ENCODE measurements at regions not wholly inside any gene's neighbourhood (a gene's known extent, or its start where the extent isn't known, plus 50 kb on each side); places are given as distances from the start of the nearest gene placed in this dataset.
"Not testable (repeated sequence)": the region's sequence is repeated elsewhere in the genome, so short reads cannot be mapped to it uniquely, and the experiment has no call there.

DNA sequence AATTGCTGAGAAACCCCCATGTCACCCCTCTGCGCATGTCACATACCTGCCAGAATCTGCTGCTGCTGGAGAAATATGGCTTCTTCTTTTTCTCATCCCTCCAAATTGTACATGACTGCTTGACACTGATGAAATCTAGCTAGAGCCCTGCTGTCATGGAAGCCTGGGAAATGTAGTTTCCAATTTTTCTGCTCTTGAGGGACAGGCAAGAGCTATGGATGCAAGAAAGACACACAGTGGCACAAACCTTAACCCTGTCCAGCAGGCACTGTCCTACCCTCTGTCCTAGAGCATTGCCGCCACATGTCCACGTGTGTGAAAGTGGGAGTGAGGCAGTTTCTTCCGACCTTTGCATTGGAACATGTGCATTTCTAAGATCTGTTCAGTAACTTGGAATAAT, 255.5 kb upstream of the SEMA6A start:
- no peak for DNase-seq

DNA sequence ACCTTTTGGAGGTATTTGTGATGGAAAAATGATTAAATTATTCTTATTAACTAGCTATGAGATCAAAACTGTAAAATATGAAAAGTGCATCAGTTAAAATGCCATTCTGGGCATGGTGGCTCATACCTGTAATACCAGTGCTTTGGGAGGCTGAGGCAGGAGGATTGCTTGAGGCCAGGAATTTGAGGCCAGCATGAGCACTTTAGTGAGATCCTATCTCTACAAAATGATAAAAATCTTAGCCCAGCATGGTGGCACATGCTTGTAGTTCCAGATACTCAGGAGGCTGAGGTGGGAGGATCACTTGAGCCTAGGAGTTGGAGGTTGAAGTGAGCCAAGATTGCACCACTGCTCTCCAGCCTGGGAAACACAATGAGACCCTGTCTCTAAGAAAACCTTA, 252.5 kb upstream of the SEMA6A start:
- no peak for DNase-seq

DNA sequence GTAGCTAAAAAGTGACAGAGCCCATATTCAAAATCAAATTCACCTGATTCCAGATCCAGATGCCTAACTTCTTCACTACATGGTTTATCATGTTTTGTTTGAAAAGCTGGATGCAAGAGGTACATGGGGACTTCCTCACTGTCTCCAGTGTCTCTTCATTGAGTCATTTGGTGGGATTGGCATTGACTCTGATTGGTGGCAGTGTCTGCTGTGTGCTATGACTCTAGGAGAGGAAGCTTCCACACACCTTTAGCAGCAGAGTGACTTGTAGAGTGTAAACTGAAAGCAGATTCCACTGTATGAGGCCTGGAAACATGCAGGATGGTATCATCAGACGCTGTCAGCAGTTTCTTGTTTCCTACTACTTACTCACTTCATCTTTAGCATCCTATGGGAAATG, 250.9 kb upstream of the SEMA6A start:
- no peak for DNase-seq

DNA sequence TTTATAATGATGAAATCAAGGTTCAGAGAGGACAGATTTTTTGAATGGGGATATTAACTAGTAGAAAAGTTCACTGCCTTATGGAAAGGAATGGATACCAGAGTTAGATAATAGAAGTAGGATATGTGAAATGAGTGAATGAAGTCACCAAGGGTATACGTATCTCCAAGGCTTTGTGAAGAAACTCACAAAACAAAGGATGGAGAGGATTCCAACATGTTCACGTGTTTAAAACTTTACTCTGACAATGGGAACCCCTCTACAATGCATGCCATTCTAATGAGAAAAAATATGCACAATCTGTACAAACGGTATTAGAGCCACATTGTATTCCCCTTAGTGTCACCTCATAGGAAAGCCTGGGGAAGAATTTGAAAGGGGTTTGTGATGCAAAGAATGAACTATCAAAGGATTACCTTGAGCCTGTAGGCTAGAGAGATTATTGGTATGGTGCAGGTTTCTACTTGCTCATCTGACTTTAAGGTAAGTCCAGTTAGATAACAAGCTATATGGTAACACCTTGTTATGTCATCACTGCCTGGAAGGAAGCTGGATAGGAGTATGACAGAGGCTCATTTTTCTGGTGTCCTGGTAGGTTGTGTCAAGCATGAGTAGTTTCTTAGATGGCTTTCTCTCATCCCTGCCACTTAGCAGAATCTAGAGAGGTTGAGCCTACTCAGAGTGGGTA, 250.3 kb upstream of the SEMA6A start:
- no peak for DNase-seq

DNA sequence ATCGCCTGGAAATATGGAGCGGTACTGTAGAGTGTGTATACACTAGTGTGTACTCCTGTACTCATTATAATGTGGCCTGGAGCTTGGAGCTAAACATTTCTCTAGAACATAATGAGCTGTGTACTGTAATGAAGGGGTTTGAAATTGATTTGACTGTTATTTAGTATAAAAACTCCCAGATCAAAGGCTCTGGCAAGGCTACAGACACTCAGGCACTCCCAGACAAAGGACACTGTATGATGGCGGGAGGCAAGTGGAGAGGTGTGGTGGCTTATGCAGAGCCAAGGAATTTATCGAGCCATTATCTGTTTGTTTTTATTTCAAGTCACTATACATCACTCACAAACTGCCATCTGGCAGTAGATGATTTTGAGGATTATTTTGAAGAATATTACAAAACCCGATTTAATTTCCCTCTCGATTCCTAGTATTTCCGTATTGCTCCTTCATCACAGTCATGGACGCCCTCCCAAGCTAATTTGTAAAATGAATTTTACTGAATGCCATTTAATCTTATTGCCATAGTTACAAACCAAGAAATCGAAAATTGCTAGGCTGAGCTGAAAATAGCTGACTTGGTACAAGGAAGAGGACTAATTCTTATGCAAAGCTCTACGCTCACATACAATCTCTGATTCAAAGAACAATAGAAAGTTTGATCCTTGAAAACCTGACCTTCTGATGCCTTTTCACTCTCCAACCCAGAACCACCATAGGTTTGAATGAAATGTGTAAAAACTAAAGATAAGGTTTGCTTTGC, 240.2 kb upstream of the SEMA6A start:
- no peak for DNase-seq

DNA sequence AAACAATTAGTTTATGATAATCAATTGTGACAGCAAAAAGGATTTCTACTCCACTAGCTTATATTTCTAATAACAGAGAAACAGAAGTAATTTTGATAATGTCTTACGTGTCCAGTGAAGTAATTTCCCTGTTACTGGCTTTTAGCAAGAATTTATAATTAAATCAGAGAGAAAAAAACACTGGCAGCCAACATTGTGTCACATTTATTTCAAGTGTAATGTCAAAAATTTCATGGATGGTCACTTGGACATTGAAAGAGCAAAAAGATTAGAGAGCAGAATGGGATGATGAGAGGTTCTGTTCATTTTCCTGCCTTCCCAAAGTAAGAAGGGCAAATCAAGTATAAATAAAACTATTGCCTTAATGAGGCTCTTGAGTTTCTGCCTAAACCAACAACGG, 239.3 kb upstream of the SEMA6A start:
- no peak for DNase-seq

DNA sequence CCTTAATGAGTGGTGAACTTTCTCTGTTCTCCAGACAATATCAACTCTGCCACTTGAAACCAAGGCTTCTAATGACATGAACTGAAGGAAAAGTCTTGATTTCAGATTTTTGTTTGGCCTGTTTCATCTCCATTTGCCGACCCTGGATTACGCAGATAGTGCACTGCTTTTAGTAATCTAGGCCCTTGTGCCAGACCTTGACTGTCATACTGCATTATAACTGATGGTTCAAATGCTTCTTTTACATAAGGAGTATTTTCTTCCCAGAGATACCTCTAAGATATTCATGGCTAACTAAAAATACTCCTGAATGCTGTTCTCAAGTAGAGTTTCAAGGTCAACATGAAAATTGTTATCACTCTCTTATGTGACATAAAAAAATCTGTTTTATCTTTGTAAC, 238.7 kb upstream of the SEMA6A start:
- DNase-seq: no peak

DNA sequence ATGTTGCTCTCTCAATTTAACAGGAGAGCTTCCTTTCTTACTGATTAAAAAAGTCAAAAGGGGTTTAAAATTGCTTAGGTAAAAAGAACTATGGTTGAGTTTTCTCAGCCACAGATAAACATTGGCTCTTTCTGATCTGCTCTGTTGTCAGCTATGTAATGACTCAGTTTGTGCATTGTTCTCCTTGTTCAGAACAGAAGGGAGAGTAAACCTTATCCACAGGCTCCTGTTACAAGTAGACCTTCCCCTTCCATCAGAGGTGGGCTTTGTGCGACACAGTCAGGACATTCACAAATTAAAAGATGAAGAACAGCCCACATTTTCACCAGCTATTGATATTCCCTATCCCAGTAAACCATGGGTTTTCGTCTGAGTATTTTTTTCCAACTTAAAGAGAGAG, 236.3 kb upstream of the SEMA6A start:
- DNase-seq: no peak

DNA sequence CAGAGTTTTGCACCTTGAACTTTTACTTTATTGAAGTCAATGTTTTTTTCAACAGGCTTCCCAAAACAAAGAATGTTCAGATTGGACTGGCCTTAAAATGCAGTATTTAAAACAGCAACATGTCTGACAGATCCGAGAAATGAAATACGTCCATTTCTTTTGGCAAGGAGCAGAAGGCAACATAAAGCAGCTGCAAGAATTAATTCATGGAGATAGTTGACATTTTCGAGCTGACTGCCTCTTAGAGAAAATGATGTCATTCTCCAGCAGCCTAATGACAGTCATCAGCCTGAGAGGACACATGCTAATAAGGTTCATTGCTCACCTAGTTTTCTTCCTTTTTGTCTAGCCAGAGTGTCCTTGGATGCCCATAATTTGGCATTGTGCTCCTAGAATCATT, 232.2 kb upstream of the SEMA6A start:
- DNase-seq: peak; percentile 39

DNA sequence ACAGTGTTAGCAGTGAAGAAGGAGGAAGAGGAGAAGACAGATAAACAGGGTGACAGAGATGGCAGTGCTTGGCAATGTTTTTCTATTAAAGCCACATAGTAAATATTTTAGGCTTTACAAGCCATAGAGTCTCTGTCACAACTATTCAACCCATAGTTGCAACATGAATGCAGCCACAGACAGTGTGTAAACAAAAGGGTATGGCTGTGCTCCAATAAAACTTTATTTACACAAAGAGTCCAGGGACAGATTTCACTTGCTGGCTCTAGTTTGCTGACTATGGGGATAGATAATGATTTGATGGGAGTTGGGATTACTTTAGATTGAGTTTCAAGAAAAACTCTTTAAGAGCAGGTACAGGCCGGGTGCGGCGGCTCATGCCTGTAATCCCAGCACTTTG, 224.8 kb upstream of the SEMA6A start:
- no peak for DNase-seq

DNA sequence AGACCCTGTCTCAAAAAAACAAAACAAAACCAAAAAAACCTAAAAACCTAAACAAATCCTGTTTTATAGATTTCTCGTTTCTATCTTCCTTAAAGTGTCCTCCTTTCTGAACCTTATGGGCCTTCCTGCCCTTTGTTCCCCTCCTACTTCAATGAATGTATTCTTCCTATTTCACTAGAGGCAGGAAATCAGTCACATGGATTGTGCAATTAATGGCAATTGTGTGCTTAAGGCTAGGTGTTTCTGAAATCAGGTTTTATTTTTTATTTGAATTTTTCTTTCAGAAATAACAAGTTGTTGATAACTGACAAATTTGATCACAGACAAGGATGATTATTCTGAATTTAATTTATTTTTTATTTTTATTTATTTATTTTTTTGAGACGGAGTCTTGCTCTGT, 220.6 kb upstream of the SEMA6A start:
- no peak for DNase-seq

DNA sequence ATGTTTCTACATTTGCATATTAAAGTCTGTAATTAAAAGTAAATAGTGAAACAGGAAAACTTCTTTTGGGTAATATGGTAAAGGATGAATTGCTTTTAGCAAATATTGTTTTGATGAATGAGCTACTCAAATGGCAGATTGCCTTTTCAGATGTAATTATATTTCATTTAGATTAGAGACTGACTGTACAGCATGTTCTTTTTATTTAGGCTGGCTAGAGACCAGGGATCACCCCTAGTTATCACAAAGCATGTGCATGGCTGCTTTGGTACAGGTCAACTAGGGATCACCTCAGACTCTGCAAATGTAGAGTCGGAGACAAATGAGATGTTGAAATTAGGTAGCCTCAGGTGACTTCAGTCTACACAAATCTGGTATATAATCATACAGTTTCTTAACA, 214.9 kb upstream of the SEMA6A start:
- DNase-seq: no peak

DNA sequence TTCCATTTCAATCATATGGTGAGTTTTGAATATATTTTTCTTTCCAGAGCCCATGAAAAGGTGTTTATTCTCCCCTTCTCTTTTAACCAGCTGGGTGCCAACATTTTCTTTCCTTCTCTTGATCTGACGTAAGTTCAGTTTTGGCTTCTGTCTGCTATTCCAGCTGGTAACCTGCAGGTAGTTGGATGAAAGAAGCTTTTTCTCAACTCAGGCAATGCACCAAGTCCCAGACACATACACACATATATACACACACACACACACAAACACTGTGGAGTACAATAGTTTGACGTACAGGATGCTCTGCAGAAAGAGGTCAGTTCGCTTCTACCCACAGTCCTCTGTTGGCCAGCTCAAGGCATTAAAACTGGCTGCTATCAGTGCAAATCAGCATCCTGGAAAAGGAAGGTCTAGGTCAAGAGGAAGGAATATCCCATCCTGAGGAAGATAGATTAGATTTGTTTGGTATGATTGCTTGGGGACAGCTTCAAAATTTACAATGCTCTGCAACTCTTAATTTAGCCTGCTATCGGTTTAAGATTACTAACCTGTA, 214.3 kb upstream of the SEMA6A start:
- peak; percentile 34 for DNase-seq

DNA sequence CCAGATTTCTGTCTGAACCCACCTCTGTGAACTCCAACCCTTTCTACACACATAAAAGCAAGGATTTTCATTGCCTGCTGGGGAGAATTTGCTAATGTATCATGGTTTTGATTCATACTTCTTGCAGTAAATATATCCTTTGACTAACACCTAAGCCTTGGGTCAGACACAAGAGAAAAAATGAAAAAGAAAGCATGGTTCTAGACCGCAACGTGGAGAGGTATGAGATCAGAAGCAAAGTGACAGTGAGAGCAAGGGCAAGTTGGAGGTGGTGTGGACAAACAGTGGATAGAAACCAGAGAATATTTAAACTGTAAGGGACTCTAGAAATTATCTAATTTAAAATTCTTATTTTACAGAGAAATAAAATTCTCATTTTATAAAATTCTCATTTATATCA, 212.9 kb upstream of the SEMA6A start:
- no peak for DNase-seq

DNA sequence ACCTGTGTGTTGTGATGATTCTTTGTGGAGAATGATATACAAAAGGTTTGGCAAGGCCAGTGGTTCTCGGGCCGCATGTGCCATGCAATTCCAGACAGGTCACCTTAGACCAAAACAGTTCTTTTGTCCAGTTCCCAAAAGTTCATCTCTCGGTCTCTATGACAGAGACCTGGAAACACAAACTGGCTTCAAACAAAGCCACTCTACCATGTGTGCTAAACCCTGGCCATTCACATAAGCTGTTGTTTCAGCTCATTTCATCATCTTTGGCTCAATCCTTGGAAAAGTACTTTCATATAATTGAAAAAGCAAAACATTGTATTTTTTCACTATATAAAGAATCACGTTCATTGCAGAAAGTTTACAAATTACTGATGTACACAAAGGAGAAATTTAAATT, 210.5 kb upstream of the SEMA6A start:
- peak; percentile 65 for DNase-seq

DNA sequence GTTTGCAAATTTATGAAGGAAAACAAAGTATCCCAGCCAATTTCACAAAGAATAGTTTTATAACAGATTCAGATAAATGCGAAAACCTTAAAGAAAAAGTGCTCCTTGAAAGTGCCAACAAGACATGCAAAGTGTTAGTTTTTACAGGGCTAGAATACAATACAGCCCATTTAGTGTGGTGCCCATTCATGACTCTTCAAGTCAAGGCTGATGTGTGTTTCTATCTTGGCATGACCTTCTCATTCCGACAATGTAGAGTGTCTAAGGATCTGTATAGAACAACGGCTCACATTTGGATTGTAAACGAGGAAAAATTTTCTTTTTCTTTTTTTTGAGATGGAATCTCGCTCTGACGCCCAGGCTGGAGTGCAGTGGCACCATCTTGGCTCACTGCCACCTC, 205.2 kb upstream of the SEMA6A start:
- no peak for DNase-seq

DNA sequence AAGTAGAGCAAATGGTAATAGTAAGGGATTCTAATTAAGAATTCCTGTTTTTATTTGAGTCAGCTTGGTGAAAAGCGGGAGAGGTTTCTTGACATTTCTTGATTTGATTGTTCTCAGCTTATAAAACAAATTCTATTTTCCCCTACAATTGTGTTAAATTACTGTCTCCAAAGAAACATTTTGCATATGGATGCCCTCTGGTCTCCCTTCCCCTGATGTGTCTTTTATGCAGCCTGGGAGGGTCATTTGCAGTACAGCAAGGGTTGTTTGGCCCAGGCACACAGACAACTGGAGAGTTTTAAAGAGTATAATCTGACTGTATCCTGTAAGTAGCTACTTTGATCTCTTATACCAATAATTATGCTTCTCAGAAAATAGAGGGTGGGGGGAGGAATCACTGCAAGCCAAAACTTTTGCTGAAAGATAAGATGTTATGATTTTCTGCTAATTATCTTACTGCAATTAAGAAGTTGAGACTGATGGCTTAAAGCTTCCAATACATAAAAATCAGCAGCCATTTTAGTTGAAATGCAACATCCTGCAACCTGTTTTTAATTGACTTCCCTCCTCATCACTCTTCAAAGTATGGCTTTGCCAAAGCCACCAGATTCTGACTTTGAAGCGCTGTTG, 204.1 kb upstream of the SEMA6A start:
- DNase-seq: no peak

DNA sequence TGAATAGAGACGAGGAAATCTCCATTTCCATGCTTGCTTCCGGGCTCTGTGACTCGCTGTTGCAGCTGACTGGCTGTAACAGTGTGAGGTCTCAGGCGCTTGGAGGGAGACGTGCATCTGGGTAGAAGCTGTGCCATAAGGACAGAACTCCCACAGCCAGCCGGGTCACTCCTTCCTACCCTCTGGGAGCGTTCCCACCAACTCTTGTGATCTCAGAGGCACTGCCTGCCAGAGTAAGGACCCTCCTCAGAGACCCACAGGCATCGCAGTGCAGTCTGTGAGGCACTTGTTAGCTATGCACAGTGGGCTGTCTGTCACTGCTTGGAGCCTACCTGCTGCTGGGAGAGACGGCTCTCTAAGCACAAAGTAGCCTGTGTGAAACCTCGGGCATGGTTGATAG, 203.4 kb upstream of the SEMA6A start:
- peak; percentile 67 for DNase-seq

DNA sequence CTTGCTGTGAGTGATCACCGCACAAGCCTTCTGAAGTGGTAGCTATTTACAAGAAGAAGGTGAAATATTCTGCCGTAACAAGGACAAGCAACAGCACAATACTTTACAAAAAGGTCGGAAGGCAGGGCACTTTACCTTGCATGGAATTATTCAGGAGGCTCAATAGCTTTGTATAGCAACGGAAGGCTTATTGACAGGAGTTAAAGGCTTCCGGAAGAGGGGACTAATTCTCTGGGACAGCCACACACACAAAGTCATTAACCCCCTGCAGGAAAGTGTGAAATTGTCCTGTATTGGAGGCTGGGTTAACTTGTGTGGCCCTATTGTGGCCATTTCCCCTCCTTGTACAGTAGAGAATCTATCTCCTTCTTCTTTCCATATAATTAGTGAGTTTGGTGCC, 199.3 kb upstream of the SEMA6A start:
- no peak for DNase-seq

DNA sequence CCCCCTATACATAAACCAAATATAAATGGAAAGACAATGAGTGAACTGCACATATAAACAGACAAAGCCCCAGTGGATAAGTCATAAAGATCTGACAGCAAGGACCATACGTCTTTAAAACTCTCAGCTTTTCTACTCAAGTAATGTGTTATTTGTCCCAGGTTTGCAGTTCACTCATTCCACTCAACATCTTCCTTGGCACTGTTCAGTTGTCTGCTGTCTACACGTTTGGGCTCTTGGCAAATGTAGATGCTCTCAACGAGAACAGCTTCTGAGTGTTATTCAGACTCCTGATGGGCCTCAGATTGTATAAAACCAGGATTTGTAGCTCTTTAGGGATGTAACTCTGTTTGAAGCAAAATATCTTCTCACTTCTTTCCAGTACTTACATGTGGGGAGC, 198.2 kb upstream of the SEMA6A start:
- DNase-seq: peak; percentile 68

DNA sequence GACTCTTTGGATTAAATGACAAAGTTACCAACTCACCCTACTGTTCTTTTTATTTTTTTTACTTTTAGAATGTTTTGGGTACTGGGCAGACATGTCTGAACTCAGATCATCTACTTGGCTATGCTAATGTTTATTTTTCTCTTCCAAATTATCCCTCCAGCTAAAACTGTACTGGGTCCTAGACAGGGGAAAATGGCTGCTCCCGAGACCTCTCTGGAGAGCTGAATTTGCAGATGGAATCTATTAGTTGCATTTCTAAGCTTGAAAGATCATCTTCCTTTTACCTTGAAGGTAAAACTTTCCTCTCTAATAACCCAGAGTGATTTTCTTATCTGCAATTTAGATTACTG, 197.5 kb upstream of the SEMA6A start:
- no peak for DNase-seq

DNA sequence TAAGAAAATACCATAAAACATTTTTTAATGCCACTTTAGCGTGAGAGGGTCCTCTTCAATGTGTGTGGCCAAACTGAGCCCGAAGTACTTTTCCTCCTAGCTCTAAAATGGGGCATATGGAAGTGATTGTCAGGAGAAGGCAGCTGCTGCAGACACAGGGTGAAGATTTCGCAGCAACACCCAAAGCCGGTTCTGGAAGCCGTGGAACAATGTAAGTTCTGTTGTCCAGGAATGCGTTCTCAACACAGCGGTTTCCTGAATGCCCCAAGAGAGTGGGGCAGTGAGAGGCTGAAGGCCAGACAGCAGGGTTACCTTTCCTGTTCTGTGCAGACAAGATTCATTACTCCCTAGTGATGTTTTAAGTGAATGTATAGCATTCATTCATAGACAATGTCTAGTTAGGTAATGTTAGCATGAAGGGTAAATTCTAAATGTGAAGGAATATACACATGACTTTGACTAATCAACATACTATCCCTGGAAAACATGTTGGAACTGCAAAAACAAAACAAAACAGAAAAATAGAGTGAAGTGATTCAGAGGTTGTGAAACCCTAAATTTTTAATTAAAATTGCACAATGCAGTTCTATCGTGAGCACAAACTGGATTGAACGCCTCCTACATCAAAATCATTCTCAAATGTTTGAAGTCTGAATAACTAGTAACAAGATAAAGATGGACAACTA, 197.0 kb upstream of the SEMA6A start:
- peak; percentile 45 for DNase-seq

DNA sequence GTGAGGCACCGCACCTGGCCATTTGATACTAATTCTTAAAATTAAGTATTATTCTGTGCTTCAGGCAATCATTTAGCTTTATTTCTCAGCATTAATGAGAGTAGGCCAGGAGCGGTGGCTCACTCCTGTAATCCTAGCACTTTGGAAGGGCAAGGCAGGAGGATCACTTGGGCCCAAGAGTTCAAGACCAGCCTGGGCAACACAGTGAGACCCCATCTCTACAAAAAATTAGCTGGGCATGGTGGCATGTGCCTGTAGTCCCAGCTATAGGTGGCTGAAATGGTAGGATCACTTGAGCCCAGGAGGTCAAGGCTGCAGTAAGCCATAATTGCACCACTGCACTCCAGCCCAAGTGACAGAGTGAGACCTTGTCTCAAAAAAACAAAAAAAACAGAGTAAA, 195.3 kb upstream of the SEMA6A start:
- not testable (repeated sequence) for DNase-seq

Data from skin of body (tissue), 1 donor.